ENCODE measurements at regions not wholly inside any gene's neighbourhood (a gene's known extent, or its start where the extent isn't known, plus 50 kb on each side); places are given as distances from the start of the nearest gene placed in this dataset.

DNA sequence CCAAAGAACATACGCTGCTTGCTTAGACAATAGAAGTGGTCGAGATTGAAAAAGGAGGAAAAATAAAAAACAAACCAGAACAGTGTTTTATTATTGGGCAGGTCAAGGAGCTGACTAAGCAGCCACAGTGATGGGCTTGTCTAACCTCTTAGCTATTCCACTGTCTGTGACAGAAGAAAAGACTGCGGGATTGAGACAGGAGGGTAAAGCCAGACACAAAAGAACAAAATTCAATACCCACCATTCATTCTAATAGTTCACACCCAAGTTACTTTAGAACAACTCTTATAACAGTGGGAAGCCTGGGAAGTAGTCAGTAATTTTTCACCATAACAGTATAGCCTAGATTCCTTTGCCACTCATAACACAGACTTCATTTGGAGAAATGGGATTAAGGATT, 435.4 kb downstream of the MFSD1 start:
- Histone ChIP-seq H3K27ac (replicated peaks) (no peak overlapping the region), H3K4me3 (no peak overlapping the region), H3K9me3 (replicated peaks) (no peaks in the 10 kb centered on the region), H3K36me3 (no peaks in the 10 kb centered on the region), H3K27me3 (ENCODE audit: low read depth) (no peaks in the 10 kb centered on the region), H3K4me1 (no peaks in the 10 kb centered on the region)
- intact Hi-C loops (cut with micrococcal nuclease), result no loop called here
- no peak for DNase-seq
- TF ChIP-seq, protein P1, sequence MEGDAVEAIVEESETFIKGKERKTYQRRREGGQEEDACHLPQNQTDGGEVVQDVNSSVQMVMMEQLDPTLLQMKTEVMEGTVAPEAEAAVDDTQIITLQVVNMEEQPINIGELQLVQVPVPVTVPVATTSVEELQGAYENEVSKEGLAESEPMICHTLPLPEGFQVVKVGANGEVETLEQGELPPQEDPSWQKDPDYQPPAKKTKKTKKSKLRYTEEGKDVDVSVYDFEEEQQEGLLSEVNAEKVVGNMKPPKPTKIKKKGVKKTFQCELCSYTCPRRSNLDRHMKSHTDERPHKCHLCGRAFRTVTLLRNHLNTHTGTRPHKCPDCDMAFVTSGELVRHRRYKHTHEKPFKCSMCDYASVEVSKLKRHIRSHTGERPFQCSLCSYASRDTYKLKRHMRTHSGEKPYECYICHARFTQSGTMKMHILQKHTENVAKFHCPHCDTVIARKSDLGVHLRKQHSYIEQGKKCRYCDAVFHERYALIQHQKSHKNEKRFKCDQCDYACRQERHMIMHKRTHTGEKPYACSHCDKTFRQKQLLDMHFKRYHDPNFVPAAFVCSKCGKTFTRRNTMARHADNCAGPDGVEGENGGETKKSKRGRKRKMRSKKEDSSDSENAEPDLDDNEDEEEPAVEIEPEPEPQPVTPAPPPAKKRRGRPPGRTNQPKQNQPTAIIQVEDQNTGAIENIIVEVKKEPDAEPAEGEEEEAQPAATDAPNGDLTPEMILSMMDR (IDR thresholded peaks at IDR 0.05; ENCODE audit: borderline replicate concordance), result no peak

DNA sequence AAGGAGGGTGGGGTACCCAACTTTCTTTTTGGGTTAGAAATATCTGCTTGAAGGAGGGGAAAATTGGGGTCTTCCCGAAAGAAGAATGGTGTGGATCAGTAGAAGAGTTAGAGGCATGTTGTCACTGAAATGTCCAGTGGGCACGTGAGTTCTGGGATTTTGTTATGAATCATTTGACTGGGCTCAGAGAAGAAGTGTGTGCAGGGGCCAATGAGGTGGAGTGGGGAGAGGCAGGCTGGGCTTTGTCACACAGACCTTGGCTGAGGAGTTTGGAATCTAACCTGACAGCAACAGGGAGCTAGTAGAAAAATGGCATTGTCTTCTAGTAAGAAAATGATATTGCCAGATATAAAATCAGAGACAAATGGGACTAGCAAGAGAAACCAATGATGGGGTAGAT, 436.8 kb downstream of the MFSD1 start:
- no peak overlapping the region for H3K27ac ChIP-seq (replicated peaks)
- H3K36me3 ChIP-seq, result no peaks in the 10 kb centered on the region
- no peaks in the 10 kb centered on the region for H3K9me3 ChIP-seq (replicated peaks)
- H3K27me3 ChIP-seq (ENCODE audit: low read depth), result no peaks in the 10 kb centered on the region
- no peak overlapping the region for H3K4me3 ChIP-seq
- no peak for DNase-seq
- intact Hi-C loops (cut with micrococcal nuclease), result no loop called here
- TF ChIP-seq, protein P1 (IDR thresholded peaks at IDR 0.05; ENCODE audit: borderline replicate concordance), result no peak
- no peaks in the 10 kb centered on the region for H3K4me1 ChIP-seq

DNA sequence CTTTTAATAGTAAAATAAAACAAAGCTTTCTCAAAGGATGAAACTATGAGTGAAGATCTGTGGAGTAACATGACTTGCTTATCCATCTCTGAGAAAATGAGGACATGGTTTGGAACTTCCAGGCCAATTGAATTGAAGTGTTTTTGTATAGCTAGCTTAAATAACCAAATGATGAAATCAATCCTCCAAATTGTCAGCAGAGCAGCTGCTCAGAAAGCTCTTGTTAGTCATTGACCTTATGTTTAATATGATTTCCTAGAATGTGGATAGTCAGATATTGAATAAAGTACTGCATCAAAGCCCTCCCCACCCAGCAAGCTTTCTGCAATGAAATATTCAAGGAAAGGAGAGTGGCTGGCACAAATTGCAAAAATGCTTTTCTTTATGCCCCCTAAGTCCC, 437.2 kb downstream of the MFSD1 start:
- DNase-seq, result no peak
- no peak overlapping the region for H3K4me3 ChIP-seq
- H3K4me1 ChIP-seq, result no peaks in the 10 kb centered on the region
- TF ChIP-seq, protein P1 (IDR thresholded peaks at IDR 0.05; ENCODE audit: borderline replicate concordance), result no peak
- no peaks in the 10 kb centered on the region for H3K36me3 ChIP-seq
- H3K27me3 ChIP-seq (ENCODE audit: low read depth), result no peaks in the 10 kb centered on the region
- no peak overlapping the region for H3K27ac ChIP-seq (replicated peaks)
- no peaks in the 10 kb centered on the region for H3K9me3 ChIP-seq (replicated peaks)
- intact Hi-C loops (cut with micrococcal nuclease), result no loop called here

DNA sequence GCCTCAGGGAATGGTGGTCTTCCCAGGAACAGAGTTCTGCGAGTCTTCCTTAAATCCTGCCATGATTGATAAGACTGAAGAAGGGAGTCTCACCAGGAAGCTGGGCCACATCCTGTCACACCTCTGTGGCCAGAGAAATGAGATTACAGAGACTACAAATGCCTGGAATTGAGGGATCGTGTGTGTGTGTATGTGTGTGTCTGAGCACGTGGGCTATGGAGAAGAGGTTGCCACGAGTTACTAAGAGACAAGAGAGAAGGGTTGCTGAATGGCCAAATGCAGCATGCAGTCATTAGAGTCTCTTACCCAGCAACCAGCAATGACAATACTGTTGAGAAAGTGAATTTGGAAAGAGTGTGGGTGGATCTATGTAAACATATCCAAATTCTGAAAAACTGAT, 443.1 kb downstream of the MFSD1 start:
- TF ChIP-seq, protein P1 (IDR thresholded peaks at IDR 0.05; ENCODE audit: borderline replicate concordance), result no peak
- intact Hi-C loops (cut with micrococcal nuclease), result no loop called here
- H3K36me3 ChIP-seq, result no peaks in the 10 kb centered on the region

DNA sequence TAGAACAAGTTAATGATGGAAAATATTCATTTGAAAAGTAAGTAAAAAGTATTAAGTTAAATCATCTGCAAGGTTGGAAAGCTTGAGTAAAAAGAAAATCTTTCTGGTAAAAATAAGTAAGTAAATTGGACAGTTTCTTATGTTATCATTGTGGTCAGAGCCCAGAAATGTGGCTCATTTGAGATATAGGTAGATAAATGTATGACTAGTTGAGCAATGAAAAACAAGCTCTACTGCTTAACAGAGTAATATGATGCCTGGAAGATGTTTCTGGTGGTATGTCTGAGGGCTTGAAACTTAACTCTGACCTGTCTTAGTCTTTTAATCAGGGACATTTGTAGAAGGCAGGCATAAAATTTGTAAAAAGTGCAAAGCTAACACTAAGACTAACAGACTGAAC, 444.0 kb downstream of the MFSD1 start:
- no peak overlapping the region for H3K27ac ChIP-seq (replicated peaks)
- H3K36me3 ChIP-seq, result no peaks in the 10 kb centered on the region
- intact Hi-C loops (cut with micrococcal nuclease), result no loop called here
- no peaks in the 10 kb centered on the region for H3K27me3 ChIP-seq (ENCODE audit: low read depth)
- no peak for DNase-seq
- H3K4me3 ChIP-seq, result no peak overlapping the region
- H3K4me1 ChIP-seq, result no peaks in the 10 kb centered on the region
- H3K9me3 ChIP-seq (replicated peaks), result no peaks in the 10 kb centered on the region
- TF ChIP-seq, protein P1 (IDR thresholded peaks at IDR 0.05; ENCODE audit: borderline replicate concordance), result no peak

More for the DNA sequence above, 443.1 kb downstream of the MFSD1 start:
- Histone ChIP-seq H3K27ac (replicated peaks) (no peak overlapping the region), H3K4me3 (no peak overlapping the region), H3K4me1 (no peaks in the 10 kb centered on the region), H3K9me3 (replicated peaks) (no peaks in the 10 kb centered on the region), H3K27me3 (ENCODE audit: low read depth) (no peaks in the 10 kb centered on the region)
- no peak for DNase-seq

DNA sequence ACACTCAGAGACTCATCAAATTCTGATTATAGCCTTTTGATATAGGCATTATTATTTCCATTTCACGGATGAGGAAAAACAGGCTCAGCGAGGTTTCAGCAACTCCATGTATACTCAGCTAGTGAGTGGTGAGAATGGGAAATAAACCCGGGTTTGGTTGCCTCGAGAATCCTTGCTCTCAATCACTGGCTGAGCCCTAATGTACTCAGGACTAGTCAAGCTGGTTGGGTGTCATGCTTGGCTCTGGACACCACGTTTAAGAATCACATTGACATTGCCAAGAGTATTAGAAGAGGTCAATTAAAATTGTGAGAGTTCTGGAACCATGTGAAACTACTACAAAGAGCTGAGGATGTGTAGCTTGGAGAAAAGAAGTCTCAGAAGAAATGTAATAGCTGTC, 444.5 kb downstream of the MFSD1 start:
- Histone ChIP-seq H3K4me1 (no peaks in the 10 kb centered on the region), H3K27me3 (ENCODE audit: low read depth) (no peaks in the 10 kb centered on the region), H3K4me3 (no peak overlapping the region), H3K27ac (replicated peaks) (no peak overlapping the region), H3K36me3 (no peaks in the 10 kb centered on the region), H3K9me3 (replicated peaks) (peaks cover under 1% of the 10 kb centered on the region)
- TF ChIP-seq, protein P1 (IDR thresholded peaks at IDR 0.05; ENCODE audit: borderline replicate concordance), result no peak
- intact Hi-C loops (cut with micrococcal nuclease), result no loop called here
- no peak for DNase-seq
